ENCODE measurements at regions not wholly inside any gene's neighbourhood (a gene's known extent, or its start where the extent isn't known, plus 50 kb on each side); places are given as distances from the start of the nearest gene placed in this dataset.

- Histone ChIP-seq H3K9me3 (ENCODE audit: low read depth) (no peaks in the 10 kb centered on the region), H3K4me3 (no peak overlapping the region), H3K4me1 (ENCODE audit: insufficient read depth) (no peaks in the 10 kb centered on the region), H2AFZ (no peak overlapping the region), H3K79me2 (ENCODE audit: insufficient read depth) (no peaks in the 10 kb centered on the region), H3K27ac (no peak overlapping the region), H3K27me3 (replicated peaks; ENCODE audit: insufficient read depth) (no peaks in the 10 kb centered on the region), H3K4me2 (ENCODE audit: unreplicated experiment) (no peak overlapping the region), H3K9ac (no peak overlapping the region), H4K20me1 (ENCODE audit: insufficient read depth) (no peaks in the 10 kb centered on the region), H3F3A (ENCODE audit: insufficient read depth) (no peaks in the 10 kb centered on the region), H3K9me2 (ENCODE audit: insufficient read depth) (no peaks in the 10 kb centered on the region), H3K36me3 (ENCODE audit: low read depth) (no peaks in the 10 kb centered on the region)
- 27 to 63% methylated on average over 1 of the region's 1 CpG for WGBS, 2 experiments (ENCODE audit: low coverage in 1 of 2, low lambda C conversion rate in 2 of 2, missing lambda C conversion rate in 2 of 2)
- in situ Hi-C loops (cut with MboI), result no loop called here
- DNase-seq, result no peak
- no peak for TF ChIP-seq EZH2 (IDR thresholded peaks at IDR 0.05; ENCODE audit: insufficient read depth, poor library complexity, severe bottlenecking)
- no peak for TF ChIP-seq EZH2phosphoT487 (IDR thresholded peaks at IDR 0.05; ENCODE audit: insufficient read depth, low read depth)
Observed at GRCh38 chrX:139237141-139237540, 293.4 kb upstream of the F9 start.

DNA sequence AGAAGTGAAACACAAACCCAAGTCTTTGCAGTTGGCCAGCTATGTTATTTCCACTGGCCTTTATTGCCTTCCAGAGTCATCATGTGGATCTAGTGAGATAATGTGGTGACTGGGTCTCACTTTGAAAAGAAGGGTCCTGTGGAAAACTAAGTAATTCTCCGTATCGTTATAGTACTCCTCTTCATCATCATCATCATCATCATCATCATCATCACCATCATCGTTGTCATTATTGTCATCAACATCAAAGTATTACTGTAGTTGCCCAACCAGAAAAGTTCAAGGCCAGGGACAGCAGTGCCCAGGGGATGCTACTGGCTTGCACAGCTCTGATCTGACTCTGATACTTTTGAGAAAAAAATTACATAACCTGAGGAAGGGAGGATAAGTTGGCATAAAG lies 295.6 kb upstream of the F9 start:
- Histone ChIP-seq H3K9ac (no peak overlapping the region), H3K4me2 (ENCODE audit: unreplicated experiment) (no peak overlapping the region), H3K4me3 (no peak overlapping the region), H3K27me3 (replicated peaks; ENCODE audit: insufficient read depth) (no peaks in the 10 kb centered on the region), H2AFZ (no peak overlapping the region), H3K27ac (no peak overlapping the region), H3K36me3 (ENCODE audit: low read depth) (no peaks in the 10 kb centered on the region), H3K4me1 (ENCODE audit: insufficient read depth) (no peaks in the 10 kb centered on the region), H4K20me1 (ENCODE audit: insufficient read depth) (no peaks in the 10 kb centered on the region), H3K79me2 (ENCODE audit: insufficient read depth) (no peaks in the 10 kb centered on the region), H3K9me3 (ENCODE audit: low read depth) (no peaks in the 10 kb centered on the region), H3K9me2 (ENCODE audit: insufficient read depth) (no peaks in the 10 kb centered on the region), H3F3A (ENCODE audit: insufficient read depth) (no peaks in the 10 kb centered on the region)
- TF ChIP-seq EZH2phosphoT487 (IDR thresholded peaks at IDR 0.05; ENCODE audit: insufficient read depth, low read depth), result no peak
- TF ChIP-seq EZH2 (IDR thresholded peaks at IDR 0.05; ENCODE audit: insufficient read depth, poor library complexity, severe bottlenecking), result no peak
- in situ Hi-C loops (cut with MboI), result no loop called here
- no peak for DNase-seq
- WGBS, 2 experiments (ENCODE audit: low coverage in 1 of 2, low lambda C conversion rate in 2 of 2, missing lambda C conversion rate in 2 of 2), result 72 to 74% methylated on average over 3 of the region's 3 CpGs

DNA sequence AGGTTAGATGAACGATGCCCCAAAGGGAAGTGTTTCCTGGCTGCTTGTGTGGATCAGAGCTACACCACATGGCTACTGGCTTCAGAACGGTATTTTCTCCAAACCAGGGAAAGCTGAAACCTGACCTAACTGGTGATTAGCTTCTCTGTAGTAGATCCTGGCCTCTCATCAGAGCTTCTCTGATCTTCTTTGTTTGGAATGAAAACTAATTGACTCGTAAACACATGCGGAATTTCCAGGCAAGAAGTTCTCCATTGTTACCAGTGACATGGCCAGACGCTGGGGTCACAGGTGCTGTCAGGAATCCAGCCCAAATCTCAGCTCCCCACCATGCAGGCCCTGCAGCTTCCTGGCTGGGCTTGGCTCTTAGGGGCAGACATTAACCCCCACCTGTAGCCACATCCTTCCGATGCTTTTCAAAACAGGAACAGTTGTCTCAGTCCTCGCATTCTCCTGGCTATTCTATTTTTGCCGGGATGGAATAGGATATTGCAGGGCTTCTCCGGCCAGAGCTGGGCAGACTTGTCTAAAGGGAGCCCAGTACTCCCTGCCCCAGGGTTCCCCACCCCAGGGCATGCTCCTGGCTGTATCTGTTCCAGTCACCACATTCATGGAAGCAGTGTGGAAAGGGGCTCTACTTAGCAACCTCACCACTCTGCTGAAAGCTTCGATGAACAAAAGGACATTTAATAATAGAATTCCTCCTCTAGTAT lies 305.4 kb upstream of the F9 start:
- H3K4me1 ChIP-seq (ENCODE audit: insufficient read depth), result no peaks in the 10 kb centered on the region
- H3K27ac ChIP-seq, result no peak overlapping the region
- H3K4me2 ChIP-seq (ENCODE audit: unreplicated experiment), result no peak overlapping the region
- TF ChIP-seq EZH2phosphoT487 (IDR thresholded peaks at IDR 0.05; ENCODE audit: insufficient read depth, low read depth) (no peak), EZH2 (IDR thresholded peaks at IDR 0.05; ENCODE audit: insufficient read depth, poor library complexity, severe bottlenecking) (no peak)
- no peaks in the 10 kb centered on the region for H3K9me3 ChIP-seq (ENCODE audit: low read depth)
- no peak overlapping the region for H2AFZ ChIP-seq
- no peak for DNase-seq
- H3K9ac ChIP-seq, result no peak overlapping the region
- H4K20me1 ChIP-seq (ENCODE audit: insufficient read depth), result no peaks in the 10 kb centered on the region
- H3K79me2 ChIP-seq (ENCODE audit: insufficient read depth), result no peaks in the 10 kb centered on the region
- H3K27me3 ChIP-seq (replicated peaks; ENCODE audit: insufficient read depth), result no peaks in the 10 kb centered on the region
- no peak overlapping the region for H3K4me3 ChIP-seq
- in situ Hi-C loops (cut with MboI), result no loop called here
- WGBS, 2 experiments (ENCODE audit: low coverage in 1 of 2, low lambda C conversion rate in 2 of 2, missing lambda C conversion rate in 2 of 2), result 39 to 49% methylated on average over 9 to 10 of the region's 10 CpGs
- no peaks in the 10 kb centered on the region for H3K36me3 ChIP-seq (ENCODE audit: low read depth)
- no peaks in the 10 kb centered on the region for H3K9me2 ChIP-seq (ENCODE audit: insufficient read depth)
- H3F3A ChIP-seq (ENCODE audit: insufficient read depth), result no peaks in the 10 kb centered on the region

DNA sequence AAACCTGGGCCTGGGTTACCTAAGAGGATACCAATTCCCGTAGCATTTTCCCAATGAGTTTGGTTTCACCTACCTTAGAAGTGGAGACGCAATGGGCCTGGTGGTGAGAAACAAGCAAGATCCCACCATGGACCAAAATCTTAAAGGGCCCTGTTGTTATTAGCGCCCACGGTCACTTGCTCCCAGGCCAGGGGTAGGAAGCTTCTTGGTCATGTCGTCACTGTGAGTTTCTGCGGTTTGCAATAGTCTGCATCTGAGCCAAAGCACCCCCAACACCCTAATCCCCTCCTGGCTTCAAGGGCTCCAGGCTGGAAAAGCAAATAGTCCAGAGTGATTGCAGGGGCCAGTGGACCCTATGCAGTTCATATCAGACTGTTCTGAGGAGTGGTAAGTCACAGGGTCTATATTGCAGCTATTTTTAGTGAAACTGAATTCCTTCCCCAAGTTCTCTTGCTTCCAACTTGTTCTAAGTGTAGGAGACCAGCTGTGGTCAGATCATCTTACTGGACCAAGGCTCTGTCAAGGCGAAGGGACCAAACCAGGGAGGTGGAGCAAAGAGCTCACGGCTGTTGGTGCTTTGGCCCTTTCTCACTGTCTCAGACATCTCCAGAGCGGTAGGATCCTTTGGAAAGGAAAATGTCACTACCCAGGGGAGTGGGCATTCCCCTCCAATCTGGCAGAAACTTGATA lies 307.9 kb upstream of the F9 start:
- Histone ChIP-seq H3K4me1 (ENCODE audit: insufficient read depth) (no peaks in the 10 kb centered on the region), H2AFZ (no peak overlapping the region), H3K27me3 (replicated peaks; ENCODE audit: insufficient read depth) (no peaks in the 10 kb centered on the region), H4K20me1 (ENCODE audit: insufficient read depth) (no peaks in the 10 kb centered on the region), H3K27ac (no peak overlapping the region), H3K9me2 (ENCODE audit: insufficient read depth) (no peaks in the 10 kb centered on the region), H3K9ac (no peak overlapping the region), H3K79me2 (ENCODE audit: insufficient read depth) (no peaks in the 10 kb centered on the region), H3K4me2 (ENCODE audit: unreplicated experiment) (no peak overlapping the region), H3K4me3 (no peak overlapping the region), H3K9me3 (ENCODE audit: low read depth) (no peaks in the 10 kb centered on the region), H3K36me3 (ENCODE audit: low read depth) (no peaks in the 10 kb centered on the region), H3F3A (ENCODE audit: insufficient read depth) (no peaks in the 10 kb centered on the region)
- TF ChIP-seq EZH2 (IDR thresholded peaks at IDR 0.05; ENCODE audit: insufficient read depth, poor library complexity, severe bottlenecking) (no peak), EZH2phosphoT487 (IDR thresholded peaks at IDR 0.05; ENCODE audit: insufficient read depth, low read depth) (no peak)
- in situ Hi-C loops (cut with MboI), result no loop called here
- WGBS, 2 experiments (ENCODE audit: low coverage in 1 of 2, low lambda C conversion rate in 2 of 2, missing lambda C conversion rate in 2 of 2), result 69 to 76% methylated on average over 7 to 8 of the region's 9 CpGs
- DNase-seq, result no peak
